ENCODE measurements at regions not wholly inside any gene's neighbourhood (a gene's known extent, or its start where the extent isn't known, plus 50 kb on each side); places are given as distances from the start of the nearest gene placed in this dataset.
A peak's percentile ranks its signal among the peaks of the same experiment; 100 is the strongest.

DNA sequence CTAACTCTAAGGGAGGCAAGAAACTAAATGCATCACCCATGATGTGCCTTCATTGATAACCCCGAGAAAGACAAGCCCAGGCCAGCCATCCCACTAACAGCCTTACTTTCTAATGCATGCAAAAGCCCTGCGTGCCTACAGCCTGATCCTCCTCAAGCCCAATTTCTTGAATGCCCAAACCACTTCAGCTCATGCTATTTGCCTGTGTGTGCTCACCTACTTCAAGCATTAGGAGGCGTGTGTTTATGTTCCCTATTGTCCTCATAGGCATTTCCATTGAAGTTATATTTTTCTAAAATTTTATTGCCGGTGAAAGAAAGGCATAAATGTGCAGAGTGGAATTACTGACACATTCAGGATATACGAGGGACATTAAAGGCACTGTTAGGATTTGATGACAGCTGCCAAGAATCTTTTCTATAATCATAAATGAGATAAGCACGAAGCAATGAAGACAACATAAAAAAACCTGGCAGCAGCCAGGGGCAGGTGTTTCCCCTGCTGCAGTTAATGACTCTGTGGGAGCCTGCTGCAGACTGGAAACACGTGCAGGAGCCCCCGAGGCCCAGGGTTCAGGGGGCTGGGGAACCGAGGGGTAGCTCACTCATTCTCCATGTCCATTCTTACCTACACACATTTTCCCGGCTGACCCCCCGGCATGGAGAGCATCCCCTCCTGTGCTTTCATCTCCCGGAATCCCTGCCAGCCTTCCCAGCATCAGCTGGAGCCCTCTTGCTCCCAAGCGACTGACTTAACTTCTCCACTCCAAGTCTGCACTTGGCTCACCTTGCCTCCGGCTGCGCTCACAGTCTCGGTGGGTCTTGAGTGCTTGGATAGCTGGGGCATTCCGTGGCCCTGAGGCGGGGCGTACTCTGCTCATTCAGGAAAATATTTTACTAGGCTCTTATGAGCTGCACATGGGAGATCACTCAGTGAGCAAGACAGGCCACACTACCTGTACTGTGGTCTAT, 292.3 kb upstream of the SIX2 start:
- DNase-seq, result peak; percentile 68

DNA sequence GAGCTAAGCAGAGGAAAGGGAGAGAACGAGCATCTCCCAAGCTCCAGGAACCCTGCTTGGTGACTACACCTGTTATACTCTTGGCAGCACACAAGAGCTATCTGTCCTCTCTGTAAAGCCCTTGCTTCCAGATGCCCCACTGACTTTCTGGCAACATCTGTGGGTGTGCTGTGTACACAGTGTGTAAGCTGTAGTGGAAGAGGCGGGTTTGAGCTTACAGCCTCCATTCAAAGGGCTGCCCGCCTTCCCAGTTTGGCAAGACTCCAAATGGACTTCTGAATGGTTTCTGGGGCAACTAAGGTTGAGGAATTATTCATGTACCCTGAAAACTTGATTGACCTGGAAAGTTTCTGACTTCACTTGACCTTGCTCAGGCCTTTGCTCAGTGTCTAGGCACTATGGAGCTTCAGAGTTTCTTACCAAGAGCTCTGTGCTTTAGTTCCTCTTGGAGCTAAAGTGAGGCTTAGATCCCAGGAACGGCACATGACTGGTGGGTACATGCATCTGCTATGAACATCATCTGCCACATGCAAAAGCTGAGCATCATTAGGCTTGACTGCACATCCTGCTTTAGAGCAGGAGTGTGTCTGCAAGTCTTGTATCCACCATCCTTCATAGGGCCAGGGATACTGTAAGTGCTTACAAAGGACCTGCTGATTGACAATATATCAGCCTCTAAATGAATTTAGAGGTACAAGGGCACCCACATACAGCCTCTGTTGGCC, 290.9 kb upstream of the SIX2 start:
- peak; percentile 85 for DNase-seq

DNA sequence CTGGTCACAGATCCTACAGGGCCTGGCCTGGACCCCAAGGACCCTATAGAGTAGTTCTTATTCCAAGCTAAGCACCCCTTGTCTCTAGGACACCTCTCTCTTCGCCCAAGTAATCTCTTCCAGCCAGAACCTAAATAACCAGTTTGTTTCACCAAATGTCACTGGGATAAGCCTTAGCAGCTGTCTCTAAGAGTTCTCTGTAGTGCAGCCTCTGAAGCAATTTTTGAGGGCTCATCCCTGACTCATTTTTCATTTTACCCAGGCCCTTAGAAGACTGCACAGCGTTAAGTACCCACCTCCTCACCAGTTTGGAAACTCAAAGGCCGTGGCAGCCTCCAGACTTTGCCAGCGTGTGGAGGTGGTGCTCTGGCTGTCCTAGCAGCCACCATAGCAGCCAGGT, 290.1 kb upstream of the SIX2 start:
- no peak for DNase-seq

DNA sequence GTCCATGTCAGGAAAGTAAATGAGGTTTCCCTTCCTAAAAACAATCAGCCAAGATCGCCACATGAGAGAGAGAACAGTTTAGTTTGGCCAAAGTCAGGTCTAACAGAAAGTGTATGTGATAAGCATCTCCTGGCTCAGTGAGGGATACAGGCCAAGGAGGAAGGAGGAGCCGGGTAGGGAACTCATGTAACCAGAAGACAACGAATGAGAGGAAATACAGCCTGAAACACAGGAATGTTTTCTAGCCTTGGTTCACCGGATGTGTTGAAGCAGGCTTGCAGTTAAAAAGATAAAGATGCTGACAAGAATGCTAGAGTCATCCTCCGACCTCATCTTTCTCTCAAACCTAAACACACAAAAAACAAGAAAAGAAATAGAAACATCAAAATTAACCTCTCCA, 283.9 kb upstream of the SIX2 start:
- DNase-seq, result no peak

DNA sequence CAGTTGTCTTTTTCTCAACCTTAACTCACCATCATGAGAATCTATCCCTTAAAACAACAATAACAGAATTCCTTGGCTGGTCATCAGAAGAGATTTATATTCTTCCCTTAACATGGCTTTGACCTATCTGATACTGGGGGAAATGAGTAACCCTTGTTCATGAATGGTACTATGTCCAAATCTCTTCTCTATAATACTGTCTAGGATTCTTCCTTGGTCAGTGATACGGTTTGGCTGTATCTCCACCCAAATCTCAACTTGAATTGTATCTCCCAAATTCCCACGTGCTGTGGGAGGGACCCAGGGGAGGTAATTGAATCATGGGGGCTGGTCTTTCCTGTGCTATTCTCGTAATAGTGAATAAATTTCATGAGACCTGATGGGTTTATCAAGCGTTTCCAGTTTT, 282.0 kb upstream of the SIX2 start:
- DNase-seq, result no peak

DNA sequence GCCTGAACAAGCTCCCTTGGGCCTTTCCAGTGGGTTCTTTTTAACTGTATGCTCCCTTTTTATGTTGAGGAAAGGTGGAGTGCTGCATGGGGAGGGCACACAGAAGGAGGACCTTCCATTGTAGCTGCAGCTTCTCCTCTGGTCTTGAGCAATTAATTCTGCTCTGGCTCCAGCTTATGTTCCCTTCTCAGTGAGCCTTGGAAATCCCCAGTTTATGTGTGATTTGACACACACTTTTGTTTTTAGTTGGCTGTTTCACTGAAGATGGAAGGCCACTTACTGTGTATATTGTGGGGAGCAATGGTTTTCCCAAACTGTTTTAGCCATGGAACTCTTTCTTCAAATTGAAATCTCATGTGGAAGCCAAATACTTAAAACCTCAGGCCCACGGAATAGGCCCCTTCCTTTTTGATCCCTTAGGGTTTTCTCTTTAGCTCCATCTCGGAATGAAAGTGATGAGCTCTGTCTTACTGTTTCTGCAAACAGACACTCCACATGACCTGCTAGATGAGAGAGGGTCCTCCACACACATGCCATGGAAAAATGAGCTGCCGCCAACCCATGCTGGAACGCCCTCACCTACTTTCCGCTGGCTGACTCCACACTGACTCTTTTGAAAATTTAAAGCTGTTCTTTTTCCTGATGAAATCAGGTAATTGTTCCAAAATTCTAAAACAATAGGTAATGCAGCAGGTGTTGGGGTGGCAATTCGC, 280.9 kb upstream of the SIX2 start:
- no peak for DNase-seq

DNA sequence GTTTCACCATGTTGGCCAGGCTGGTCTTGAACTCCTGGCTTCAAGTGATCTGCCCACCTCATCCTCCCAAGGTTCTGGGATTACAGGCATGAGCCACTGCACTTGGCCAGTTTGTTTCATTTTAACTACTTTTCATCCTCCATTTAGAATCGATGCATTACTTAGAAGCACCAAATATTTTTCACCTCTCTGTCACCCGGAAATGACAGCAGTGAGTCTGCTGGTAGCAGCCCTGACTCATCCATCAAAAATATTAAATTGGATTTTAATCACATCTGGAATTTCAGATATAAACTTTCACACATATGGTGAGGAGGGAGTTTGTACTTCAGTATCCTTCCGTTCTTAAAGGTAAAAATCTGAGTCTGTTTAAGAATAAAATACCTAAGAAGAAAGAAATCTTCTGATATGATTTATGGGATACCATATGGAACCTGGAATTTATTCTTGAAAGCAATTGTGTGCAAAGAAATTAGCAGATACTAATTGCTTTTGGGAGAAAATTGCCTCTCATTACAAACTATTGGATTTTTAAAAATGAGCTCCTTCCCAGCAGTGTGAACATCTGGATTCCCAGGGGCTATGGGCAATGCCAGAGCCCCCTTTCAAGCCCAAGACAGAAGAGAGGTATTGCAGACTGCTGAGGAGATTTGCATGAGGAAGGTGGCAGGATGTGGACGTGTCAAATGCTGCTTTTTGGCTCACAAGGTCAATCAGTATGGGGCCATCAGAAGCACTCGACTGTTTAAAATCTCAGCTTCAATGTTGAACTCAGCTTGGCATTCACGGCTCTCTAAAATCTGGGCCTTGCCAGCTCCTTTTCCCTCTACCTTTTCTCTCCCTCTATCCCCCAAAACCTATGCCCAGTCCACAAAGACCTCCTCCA, 279.5 kb upstream of the SIX2 start:
- DNase-seq, result no peak

DNA sequence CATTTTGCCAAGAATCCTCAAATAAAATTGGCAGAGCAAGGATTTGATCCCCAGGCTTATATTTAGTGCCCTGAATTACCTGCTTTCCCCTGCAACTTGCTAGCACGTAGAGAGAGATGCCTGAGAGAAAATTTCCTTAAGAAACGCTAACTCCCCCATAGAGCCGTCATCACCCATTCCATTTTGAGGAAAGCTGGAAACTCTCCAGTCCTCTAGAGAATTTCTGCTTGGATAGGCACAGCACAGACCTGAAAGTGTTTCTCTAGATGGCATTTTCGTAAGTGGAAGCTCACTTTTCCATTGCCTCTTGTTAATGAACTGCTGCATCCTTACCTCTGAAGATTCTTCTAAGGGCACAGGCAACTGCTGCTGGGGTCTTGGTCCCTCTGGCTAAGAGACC, 277.8 kb upstream of the SIX2 start:
- no peak for DNase-seq

DNA sequence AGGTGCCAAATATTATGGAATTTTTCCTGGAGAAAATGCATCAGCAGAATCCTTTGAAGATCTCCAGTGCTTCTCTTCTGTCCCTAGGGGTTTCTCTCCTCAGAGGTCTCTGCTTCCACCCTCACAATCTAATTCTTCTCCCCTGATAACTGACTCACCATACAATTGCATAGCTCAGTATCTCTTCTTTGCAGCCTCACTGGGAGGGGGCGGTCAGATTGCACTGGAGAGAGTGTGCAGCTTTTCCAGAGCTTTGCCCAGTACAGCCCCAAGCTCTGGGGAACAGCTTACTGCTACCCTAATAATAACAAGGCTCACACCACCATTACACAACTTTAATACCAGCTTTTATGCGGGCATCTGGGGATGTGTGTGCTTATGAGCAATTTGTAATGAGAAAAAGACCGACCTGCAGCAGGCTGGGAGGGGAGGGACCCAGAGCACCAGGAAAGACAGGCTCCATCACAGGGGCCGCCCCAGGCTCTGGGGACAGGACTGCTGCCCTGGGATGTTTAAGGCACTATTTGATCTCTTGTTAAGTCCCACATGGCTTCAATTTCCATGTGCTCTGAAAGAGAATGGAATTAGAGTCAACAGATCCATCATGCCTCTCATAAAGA, 276.6 kb upstream of the SIX2 start:
- DNase-seq, result no peak

DNA sequence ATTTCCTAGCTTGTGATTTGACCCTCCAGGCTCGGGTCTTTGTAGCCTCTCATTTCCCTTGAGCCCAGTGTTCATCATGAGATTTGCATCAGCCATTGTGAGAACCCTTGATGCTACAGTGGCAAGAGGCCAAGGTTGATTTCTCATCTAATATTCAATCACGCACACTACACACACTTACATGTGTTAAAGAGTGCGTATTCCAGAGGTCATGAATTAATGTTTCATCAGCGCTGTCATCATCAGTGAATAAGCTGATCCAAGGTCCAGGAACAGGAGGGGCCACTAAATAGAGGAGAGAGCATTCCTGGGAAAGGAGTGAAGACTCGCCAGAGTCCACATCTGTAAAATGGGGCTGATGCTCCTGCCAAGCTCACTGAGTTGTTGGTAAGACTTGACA, 276.1 kb upstream of the SIX2 start:
- DNase-seq, result no peak

DNA sequence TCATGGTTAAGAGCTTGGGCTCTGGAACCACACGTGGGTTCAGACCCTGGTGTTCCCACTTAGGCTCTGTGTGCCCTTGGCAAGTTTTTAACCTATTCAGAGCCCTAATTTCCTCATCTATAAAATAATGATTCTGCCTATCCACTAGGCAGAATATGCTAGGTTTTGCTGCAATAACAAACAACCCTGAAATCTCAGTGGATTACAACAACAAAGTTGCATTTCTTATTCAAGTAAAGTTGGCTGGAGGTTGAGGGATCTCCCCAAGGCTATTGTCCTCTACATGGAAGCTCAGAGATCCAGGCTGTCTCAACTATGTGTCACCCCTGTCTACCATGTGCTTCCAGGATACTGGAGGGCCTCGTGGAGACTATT, 275.4 kb upstream of the SIX2 start:
- no peak for DNase-seq

DNA sequence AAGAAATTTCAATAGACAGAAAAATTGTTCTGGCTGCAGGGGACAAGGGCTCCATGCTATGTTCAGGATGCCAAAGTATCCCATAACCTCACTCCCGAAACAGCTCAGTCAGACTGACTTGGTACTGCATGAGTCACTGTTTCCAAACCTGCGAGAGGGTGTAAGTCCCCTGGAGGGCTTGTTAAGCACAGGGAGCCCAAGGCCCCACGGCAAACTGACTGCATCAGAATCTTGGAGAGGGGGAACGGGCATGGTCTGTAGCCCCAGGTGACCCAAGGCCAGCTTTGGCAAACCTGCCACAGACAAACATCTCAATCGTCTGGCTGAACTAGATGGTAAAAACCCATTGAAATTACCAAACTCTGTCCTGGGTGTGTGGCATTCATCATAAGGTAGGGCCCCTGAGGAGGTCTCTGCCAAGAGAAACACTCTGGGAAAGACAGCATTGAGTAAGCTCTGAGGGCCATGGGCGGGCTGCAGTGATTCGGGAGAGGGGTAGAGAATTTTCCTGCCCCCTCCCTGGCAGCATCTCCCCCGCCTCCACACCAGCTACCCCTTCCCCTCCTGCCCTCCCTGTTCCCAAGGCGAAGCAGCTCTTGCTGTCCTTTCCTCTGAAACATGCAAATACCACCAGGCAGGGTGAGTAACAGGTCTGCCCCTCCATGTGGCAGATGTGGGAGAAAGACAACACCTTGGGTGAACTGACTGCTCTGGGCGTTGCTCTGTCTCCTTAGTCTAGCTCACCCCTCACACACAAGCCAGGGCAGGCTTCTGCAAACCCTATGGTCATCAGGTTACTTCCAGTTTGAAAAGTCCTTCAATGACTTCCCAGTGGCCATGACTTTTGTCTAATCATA, 274.7 kb upstream of the SIX2 start:
- no peak for DNase-seq

DNA sequence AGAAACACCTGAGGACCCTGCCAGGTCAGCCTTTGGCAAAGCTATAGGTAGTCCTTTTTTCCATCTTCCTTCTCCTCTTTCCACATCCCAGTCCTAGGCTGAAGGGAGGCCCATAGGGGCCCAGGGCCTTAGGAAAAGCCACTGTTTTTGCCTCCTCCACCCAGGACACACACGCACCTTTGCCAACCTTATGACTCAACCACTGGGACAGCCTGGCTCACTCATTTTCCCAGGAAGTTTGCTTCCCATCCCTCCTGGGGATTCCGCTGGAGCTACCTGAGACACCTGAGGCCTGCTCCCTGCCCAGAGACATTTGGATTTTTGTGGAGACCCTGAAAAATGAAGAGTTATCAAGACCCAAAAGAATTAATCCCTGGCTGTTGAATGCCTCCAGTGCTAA, 273.4 kb upstream of the SIX2 start:
- DNase-seq, result no peak

DNA sequence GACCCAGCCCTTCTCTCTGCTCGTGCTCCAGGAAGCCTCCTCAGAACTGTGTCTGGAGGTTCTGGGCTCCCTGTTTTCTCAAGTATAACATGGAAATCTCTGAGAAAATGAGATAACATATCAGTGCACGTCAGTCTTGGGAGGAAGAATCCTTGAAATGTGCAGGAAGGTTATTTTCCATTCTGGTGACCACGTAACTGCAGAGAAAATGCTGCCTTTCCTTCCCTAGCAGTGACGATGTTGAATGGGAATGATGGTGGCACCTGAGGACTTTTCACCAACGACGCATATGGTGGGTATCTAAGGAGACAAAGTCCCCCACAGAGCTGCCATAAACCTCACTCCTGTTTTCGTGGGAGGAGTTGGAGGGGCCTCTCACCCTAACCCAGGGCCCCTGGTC, 272.1 kb upstream of the SIX2 start:
- no peak for DNase-seq

DNA sequence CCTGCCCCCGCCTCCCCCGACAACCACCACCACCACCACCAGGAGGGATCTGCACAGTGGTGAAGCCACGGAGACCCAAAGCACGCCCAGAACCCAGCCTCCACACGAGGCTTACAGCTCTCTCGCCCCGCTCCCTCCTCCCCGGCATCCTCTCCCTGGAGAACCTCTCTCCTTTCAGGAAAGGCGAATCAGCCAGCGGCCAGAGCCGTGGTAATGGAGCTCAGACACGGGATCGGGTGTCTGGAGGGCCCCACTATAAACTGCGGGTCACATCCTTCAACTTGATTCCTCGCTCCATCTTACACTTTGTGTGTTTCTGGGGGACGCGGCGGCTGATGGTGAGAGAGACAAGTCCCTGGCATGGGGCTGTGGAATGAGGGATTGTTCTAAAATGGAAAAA, 271.5 kb upstream of the SIX2 start:
- DNase-seq, result no peak

DNA sequence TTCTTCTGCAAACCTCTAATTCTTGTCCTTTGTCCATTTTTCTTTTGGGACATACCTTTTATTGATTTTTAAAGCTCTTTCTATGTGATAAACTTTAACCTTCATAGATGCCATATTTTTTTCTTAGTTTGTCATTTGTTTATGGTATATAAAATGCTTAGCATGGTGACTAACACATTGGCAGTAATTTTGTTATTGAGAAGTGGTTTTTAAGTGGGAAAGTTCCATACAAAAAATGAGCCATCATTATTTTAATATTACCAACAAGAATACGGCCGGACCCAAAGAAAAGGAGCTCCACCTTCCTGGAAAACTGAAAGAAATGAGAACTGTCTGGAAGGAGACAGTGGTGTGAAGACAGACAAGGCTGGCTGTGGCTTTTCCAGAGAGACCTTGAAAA, 270.1 kb upstream of the SIX2 start:
- DNase-seq, result no peak

DNA sequence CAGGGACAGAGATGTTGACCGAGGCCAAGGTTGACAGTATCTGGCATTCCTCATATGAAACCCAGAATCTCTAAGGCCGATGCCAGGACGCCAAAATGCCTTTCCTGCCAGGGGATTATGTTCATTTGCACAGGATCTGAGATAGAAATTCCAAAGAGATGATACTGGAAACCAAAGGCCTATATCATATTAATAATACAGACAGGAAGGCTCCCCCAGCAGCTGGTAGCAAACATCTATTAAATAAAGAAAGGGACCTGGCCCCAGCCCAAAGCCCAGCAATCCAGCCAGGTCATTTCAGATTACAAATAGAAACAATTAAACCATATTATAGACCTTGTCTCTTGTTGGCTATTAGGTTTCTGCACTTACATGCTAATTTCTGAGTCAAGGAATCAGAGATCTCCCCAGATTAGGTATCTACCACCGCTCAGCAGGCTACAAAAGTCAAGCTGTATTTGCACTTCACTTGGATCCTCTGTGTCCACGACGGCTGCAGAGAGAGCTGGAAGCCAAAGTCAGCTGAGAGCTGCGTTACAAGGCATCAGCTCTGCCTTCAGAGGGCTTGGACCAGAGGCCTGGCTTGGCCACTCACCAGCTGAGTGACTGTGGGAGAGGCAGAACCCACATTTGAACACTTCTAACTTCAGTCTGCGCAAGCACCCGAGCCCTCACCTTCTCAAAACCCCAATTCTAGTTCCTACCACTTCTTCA, 269.3 kb upstream of the SIX2 start:
- DNase-seq, result peak; percentile 71

DNA sequence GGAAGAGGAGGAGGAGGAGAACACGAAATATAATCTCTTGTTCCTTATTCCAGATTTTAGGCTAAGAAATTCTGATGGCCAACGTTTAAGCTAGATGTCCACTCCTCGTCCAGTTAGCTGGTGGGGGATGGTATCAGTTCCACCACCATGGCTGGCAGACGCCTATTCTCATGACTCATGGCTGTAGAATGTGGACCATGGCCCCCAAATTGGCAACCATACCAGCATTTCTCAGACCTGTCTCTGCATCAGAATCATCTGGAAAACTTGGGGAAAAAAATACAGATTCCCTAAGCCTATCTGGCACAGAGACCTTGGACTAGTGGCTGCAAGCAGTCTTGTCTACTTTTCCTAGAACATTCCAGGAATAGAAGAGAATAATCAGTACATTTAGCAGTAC, 267.7 kb upstream of the SIX2 start:
- no peak for DNase-seq

DNA sequence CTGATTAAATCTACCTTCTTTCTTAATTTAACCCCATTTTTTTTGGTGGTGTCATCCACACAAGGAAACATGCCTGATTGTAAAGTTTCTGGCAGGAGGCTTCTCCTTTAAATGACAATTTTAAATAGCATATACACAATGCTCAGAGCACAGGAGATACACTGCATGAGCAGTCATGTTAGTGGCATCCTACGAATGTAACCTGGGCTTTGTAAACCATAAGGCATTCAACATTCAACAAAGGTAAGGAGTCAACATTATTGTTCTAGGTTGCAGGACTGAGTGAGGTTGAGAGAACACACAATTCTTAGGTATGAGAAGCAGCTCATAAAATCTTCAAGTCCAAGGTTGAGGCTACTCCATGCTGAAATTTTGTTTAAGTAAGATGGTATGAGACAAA, 266.6 kb upstream of the SIX2 start:
- no peak for DNase-seq

DNA sequence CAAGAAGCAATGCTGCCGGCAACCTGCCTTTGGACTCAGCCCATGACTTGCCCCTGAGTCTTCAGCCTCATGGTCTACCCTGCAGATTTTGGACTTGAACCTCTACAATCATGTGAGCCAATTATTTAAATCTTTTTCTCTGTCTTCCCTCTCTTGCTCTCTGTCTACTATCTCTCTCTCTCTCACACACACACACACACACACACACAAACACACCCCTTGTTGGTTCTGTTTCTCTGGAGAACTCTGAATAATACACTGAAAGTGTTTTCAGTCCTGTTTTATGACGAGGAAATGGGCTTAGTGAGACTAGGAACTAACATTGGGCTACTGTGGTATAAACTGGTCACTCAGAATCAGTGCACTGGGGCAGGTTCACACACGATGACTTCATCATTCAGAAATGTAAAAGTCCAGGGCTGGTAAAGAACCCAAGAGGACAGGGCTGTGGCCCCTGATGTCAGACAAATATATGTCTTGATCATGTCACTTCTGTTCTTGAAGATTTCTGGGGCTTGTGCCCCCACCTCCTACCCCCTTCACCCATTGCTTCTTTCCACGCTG, 266.1 kb upstream of the SIX2 start:
- DNase-seq, result no peak
